HG03097 (cell line): ENCODE measurements at regions not wholly inside any gene's neighbourhood (a gene's known extent, or its start where the extent isn't known, plus 50 kb on each side); places are given as distances from the start of the nearest gene placed in this dataset.
"Not testable (repeated sequence)": the region's sequence is repeated elsewhere in the genome, so short reads cannot be mapped to it uniquely, and the experiment has no call there.

Experiments used
- ATAC-seq: cut with Tn5 transposase; IDR thresholded peaks from one replicate; pipeline ENCODE4 v1.9.1; 2021; ENCODE audit not compliant: unreplicated experiment, low FRiP score

DNA sequence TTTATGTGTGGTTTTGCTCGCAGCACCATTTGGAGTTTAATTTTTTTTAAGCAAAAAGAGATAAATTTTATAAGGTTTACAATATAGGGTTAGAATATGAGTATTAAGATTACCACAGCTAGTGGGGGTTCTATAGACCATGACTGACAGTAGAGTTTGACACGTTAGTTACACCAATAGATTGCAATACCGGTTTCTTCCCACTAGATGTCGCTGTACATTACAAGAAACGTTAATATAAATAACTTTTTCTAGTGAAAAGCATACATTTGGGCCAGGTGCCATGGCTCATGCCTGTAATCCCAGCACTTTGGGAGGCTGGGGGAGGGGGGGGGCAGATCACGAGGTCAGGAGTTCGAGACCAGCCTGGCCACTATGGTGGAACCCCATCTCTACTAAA is 433.6 kb downstream of the MAGEB5 start:
- no peak for ATAC-seq

- ATAC-seq, result no peak
These were observed 415.4 kb downstream of the MAGEB5 start for GRCh38 chrX:26631385-26631784.

DNA sequence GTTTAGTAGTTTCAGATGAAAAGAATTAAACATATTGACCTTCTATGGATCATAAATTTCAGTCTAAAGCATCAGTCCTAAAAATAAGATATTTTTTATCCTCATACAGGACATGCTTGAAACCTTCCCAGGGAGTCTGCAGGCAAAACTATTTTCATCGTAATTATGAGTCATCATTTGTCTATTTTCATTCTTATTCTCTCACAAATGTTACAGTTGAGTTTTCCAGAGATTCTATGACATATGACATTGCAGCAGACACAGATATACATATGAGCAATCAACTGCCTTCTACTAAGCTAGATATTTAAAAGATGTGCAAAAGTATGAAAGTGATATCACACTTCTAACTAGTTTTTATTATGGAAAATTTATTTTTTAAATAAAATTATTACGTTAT is 398.0 kb downstream of the MAGEB5 start:
- no peak for ATAC-seq

DNA sequence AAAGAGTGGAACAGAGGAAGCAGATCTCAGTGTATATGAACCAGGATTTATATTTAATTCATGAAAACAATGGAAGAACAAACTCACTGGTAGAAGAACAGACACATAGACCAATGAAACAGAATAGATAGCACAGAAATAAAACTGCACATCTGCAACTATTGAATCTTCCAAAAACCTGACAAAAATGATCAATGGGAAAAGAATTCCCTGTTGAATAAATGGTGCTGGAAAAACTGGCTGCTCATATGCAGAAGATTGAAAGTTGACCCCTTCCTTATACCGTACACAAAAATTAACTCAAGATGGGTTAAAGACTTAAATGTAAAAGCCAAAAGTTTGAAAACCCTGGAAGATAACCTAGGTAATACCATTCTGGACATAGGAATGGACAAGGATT is 391.0 kb downstream of the MAGEB5 start:
- no peak for ATAC-seq

DNA sequence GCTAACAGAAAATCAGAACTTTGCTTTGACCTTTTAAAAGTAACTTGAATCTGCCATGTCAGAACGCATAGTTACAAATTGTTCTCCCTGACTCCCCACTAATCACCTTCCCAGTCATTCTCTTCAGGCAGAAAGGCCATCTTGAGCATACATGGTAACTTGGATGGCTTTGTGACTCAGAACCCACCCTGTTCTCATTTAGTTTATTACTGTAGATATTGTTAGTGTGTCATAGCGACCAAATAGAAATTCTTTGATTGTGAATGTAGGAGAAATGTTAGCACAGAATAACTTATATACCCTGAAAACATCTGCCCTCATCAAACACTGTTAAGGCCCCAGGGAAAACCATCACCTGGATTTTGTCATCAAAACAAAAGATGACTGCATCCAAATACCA is 382.0 kb downstream of the MAGEB5 start:
- no peak for ATAC-seq

GRCh38 chrX:26590849-26591248 is 374.9 kb downstream of the MAGEB5 start:
- no peak for ATAC-seq

GRCh38 chrX:26586570-26586969 is 370.6 kb downstream of the MAGEB5 start:
- ATAC-seq, result no peak

DNA sequence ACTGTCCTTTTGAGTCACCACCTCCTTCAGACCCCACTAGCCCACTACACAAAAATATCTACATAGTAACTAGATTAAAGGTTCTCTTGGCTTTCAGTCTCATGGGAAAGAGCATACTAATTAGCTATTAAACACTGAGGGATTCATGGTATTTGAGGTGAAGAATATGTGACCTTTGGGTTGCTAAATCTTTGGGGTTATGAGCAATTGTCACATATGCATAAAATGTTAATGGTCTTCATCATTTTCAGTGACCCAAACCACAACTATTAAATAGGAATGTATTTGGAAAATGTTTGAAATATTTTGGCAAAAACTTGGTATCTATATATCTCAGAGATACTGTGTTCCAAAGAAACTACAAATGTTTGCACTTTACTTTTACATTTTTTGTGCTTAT is 365.1 kb downstream of the MAGEB5 start:
- no peak for ATAC-seq

DNA sequence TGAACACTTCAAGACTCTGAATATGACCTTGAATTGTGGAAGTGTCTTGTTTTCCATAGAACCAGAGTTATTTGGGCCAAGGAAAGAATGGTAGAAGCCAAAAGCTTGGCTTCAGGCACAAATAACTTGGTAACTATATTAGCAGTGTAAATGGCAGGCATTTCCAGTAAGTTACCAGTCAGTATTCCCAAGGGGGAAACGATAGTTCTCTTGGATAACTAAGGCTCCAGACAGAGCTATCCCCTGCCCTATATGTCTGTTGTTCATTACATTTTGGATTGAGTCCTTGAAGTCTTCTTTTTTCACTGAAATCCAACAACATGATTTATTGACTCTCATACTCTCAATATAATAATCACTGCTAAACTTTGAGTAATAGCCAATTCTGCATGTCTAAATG is 364.1 kb downstream of the MAGEB5 start:
- no peak for ATAC-seq

- no peak for ATAC-seq
These were observed 358.3 kb downstream of the MAGEB5 start for GRCh38 chrX:26574234-26574633.

DNA sequence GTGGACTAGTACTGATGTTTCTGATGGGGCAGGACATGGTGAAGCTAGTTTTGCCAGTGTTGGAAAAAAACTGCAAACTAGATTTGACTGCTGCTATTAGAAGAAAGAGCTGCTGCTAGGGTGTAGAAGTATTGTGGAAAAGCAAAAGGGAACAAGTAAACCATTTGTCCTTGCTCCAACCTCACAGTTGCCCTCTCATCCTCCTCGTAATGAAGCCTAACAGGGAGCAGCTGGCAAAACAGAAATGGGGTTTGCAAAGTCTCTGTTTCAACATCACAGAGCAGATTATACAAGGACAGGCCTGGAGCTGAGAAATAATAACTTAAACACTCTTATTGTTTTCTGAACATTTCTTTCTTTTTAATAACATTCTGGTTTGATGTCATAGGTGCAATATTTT is 346.2 kb downstream of the MAGEB5 start:
- ATAC-seq, result no peak

DNA sequence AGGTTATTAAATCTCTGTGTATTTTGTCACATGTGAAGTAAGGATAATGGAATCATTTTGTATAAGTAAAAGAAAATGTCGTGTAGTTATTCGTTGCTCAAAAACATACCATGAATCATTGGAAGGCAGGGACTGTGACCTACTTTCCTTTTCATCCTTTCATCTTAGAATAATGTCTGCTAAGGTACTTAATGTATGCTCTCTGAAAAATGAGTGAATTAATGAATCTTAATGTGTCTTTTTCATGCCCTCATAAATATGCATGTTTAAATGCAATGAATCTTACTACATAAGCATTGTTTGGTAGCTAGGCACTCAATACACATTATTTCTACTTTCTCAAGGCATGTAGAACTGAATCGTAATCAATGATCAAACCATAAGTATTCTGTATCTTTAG is 343.9 kb downstream of the MAGEB5 start:
- ATAC-seq, result no peak

- ATAC-seq, result no peak
These were observed 342.9 kb downstream of the MAGEB5 start for GRCh38 chrX:26558719-26559386.

- no peak for ATAC-seq
These were observed 341.8 kb downstream of the MAGEB5 start for GRCh38 chrX:26557691-26558321.

DNA sequence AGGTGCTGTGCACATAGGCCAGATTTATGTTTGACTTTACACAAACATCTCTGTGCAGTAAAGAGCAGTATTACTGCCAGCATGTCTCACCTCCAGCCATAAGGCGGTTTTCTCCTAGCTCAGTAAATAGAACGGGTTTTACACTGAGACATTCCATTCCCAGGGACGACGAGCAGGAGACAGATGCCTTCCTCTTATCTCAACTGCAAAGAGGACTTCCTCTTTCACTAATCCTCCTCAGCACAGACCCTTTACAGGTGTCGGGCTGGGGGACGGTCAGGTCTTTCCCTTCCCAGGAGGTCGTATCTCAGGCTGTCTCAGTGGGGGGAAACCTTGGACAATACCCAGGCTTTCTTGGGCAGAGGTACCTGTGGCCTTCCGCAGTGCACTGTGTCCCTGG is 309.8 kb downstream of the MAGEB5 start:
- ATAC-seq, result not testable (repeated sequence)

- no peak for ATAC-seq
These were observed 306.5 kb downstream of the MAGEB5 start for GRCh38 chrX:26522501-26522900.

- ATAC-seq, result no peak
These were observed 295.8 kb downstream of the MAGEB5 start for GRCh38 chrX:26511589-26512363.

- ATAC-seq, result no peak
These were observed 255.0 kb downstream of the MAGEB5 start for GRCh38 chrX:26470941-26471340.

- ATAC-seq, result no peak
These were observed 250.4 kb downstream of the MAGEB5 start for GRCh38 chrX:26466387-26466786.

- no peak for ATAC-seq
These were observed 229.3 kb downstream of the MAGEB5 start for GRCh38 chrX:26445288-26445687.

- not testable (repeated sequence) for ATAC-seq
These were observed 228.4 kb downstream of the MAGEB5 start for GRCh38 chrX:26444417-26444816.

GRCh38 chrX:26442340-26442739 is 226.4 kb downstream of the MAGEB5 start:
- ATAC-seq, result no peak
